Endothelial cell of umbilical vein (primary cell): ENCODE measurements at regions not wholly inside any gene's neighbourhood (a gene's known extent, or its start where the extent isn't known, plus 50 kb on each side); places are given as distances from the start of the nearest gene placed in this dataset.

Experiments
- BruUV-seq: library from RNA; stranded (reverse); fragments of 400-500 nt; replicated peaks from 2 replicates; lab custom pipeline; 2021; lab: Mats Ljungman, UMichigan
- CTCF ChIA-PET: fragments of 300-600, 350-600 bp; sonication (Branson Sonifier 250); formaldehyde crosslinking; loops from one replicate; lab custom pipeline; 2021; ENCODE audit warnings: antibody characterized with exemption, inconsistent platforms; lab: Charles Lee
- POLR2A ChIA-PET: fragments of 300-600, 350-600 bp; sonication (Branson Sonifier 250); formaldehyde crosslinking; loops from one replicate; lab custom pipeline; 2021; ENCODE audit warnings: antibody characterized with exemption, inconsistent platforms; lab: Charles Lee
- DNase-seq: peaks from one replicate; pipeline ENCODE4 v3.0.0-alpha.2; 2011; ENCODE audit warnings: low read depth, low spot score
- FAIRE-seq: peaks from 2 replicates; lab custom pipeline; 2011; peaks lifted over from hg19 to GRCh38; lab: Jason Lieb, UNC
- H2AFZ ChIP-seq: 2 replicates; pipeline ENCODE4 v1.6.0; 2012; ENCODE audit warnings: low read depth, low read length, control low read depth, inconsistent platforms
- H3K27ac ChIP-seq: 2 replicates; pipeline ENCODE4 v1.5.1; 2011; ENCODE audit warnings: low read depth, mild to moderate bottlenecking, control low read depth, low read length, moderate library complexity; ENCODE audit not compliant: insufficient read depth
- H3K27me3 ChIP-seq, 2 experiments: 2 replicates each; pipeline versions ENCODE4 v1.6.0 to v1.6.1; 2011; ENCODE audit warnings: low read length in 2 of 2, mixed read lengths in 1 of 2; ENCODE audit not compliant: control insufficient read depth in 2 of 2, insufficient read depth in 2 of 2
- H3K36me3 ChIP-seq, 2 experiments: 2 replicates in 1 of 2; 3 replicates in 1 of 2; pipeline ENCODE4 v1.5.1; 2011; ENCODE audit warnings: low read length in 2 of 2, mild to moderate bottlenecking in 1 of 2, moderate library complexity in 1 of 2; ENCODE audit not compliant: control insufficient read depth in 2 of 2, insufficient read depth in 2 of 2; ENCODE audit errors: extremely low read depth in 1 of 2
- H3K4me1 ChIP-seq: 3 replicates; pipeline ENCODE4 v1.5.1; 2011; ENCODE audit warnings: mild to moderate bottlenecking, low read length; ENCODE audit not compliant: control insufficient read depth, insufficient read depth; ENCODE audit errors: extremely low read depth
- H3K4me2 ChIP-seq: 2 replicates; pipeline ENCODE4 v1.6.1; 2011; ENCODE audit warnings: low read length, control low read depth, mixed read lengths; ENCODE audit not compliant: insufficient read depth
- H3K4me3 ChIP-seq, 3 experiments: fragments of 200-600 bp in 1 of 3; sonication (generic), shearing (Covaris generic) in 1 of 3; replicated peaks in 1 of 3; 2 replicates each; pipeline ENCODE4 v1.5.1; 2011 to 2016; ENCODE audit warnings: control low read depth in 3 of 3, low read length in 3 of 3, mild to moderate bottlenecking in 2 of 3, inconsistent platforms in 1 of 3, low read depth in 1 of 3, moderate library complexity in 1 of 3; ENCODE audit not compliant: insufficient read depth in 1 of 3
- H3K79me2 ChIP-seq: 2 replicates; pipeline ENCODE4 v1.6.0; 2012; ENCODE audit warnings: low read length, inconsistent platforms; ENCODE audit not compliant: control insufficient read depth, insufficient read depth
- H3K9ac ChIP-seq: replicated peaks from 2 replicates; pipeline ENCODE3; 2011; ENCODE audit warnings: low read length, control low read depth; ENCODE audit not compliant: insufficient read depth; ENCODE audit errors: extremely low read depth
- H3K9me1 ChIP-seq: replicated peaks from 3 replicates; pipeline ENCODE4 v1.6.0; 2011; ENCODE audit warnings: mild to moderate bottlenecking, low read length; ENCODE audit not compliant: control insufficient read depth, insufficient read depth; ENCODE audit errors: extremely low read depth
- H3K9me3 ChIP-seq: replicated peaks from 2 replicates; pipeline ENCODE4 v1.5.1; 2012; ENCODE audit warnings: low read length, inconsistent platforms; ENCODE audit not compliant: control insufficient read depth, insufficient read depth
- H4K20me1 ChIP-seq: replicated peaks from 2 replicates; pipeline ENCODE3; 2011; ENCODE audit warnings: mild to moderate bottlenecking, low read length; ENCODE audit not compliant: control insufficient read depth, insufficient read depth; ENCODE audit errors: extremely low read depth
- EZH2 ChIP-seq: IDR thresholded peaks from 2 replicates; pipeline ENCODE4 v1.6.1; 2012; ENCODE audit warnings: borderline replicate concordance, low read depth, mild to moderate bottlenecking, moderate library complexity, low read length, inconsistent platforms; ENCODE audit not compliant: severe bottlenecking
- FOS ChIP-seq: IDR thresholded peaks from 2 replicates; pipeline ENCODE4 v1.6.1; 2011; ENCODE audit warnings: mild to moderate bottlenecking, low read length, moderate library complexity, borderline replicate concordance; ENCODE audit not compliant: insufficient read depth
- GATA2 ChIP-seq: IDR thresholded peaks from 2 replicates; pipeline ENCODE4 v1.7.0; 2011; ENCODE audit warnings: low read depth, mild to moderate bottlenecking, moderate library complexity, mixed read lengths, low read length; ENCODE audit not compliant: insufficient read length, insufficient read depth
- JUN ChIP-seq: IDR thresholded peaks from 2 replicates; pipeline ENCODE4 v1.6.1; 2011; ENCODE audit warnings: borderline replicate concordance, low read depth; ENCODE audit not compliant: insufficient read length, insufficient read depth
- MYC ChIP-seq: IDR thresholded peaks from one replicate; pipeline ENCODE4 v1.6.1; 2011; ENCODE audit warnings: mild to moderate bottlenecking, low read depth, low read length
- POLR2A ChIP-seq: IDR thresholded peaks from 2 replicates; pipeline ENCODE4 v1.6.1; 2012; ENCODE audit warnings: low read depth, mild to moderate bottlenecking, control low read depth, low read length
- POLR2AphosphoS5 ChIP-seq: IDR thresholded peaks from 2 replicates; pipeline ENCODE4 v1.6.1; 2012; ENCODE audit warnings: low read depth, mild to moderate bottlenecking, control low read depth, low read length, moderate library complexity; ENCODE audit not compliant: insufficient read depth
- dilution Hi-C: fragments of 300-500 bp; cut with MboI; formaldehyde crosslinking; loops from one replicate; pipeline ENCODE4 v1.15.0; 2019; ENCODE audit warnings: low sequenced_read_pairs; ENCODE audit not compliant: extremely low pct_ligation_motif_present
- intact Hi-C: fragments of 100-400 bp; cut with micrococcal nuclease; formaldehyde crosslinking; loops from one replicate; pipeline ENCODE4 v1.10.0; 2022
- TF ChIP-seq, protein P1 (sequence below), 2 donors: IDR thresholded peaks; 1 replicate in 1 of 2; 2 replicates in 1 of 2; pipeline ENCODE4 v1.5.1; 2011; ENCODE audit warnings: low read length in 2 of 2, mild to moderate bottlenecking in 2 of 2, moderate library complexity in 2 of 2, control low read depth in 1 of 2, inconsistent platforms in 1 of 2, low read depth in 1 of 2; ENCODE audit not compliant: insufficient read depth in 1 of 2; ENCODE audit errors: extremely low read depth in 1 of 2
- TF ChIP-seq, protein P2 (sequence below): IDR thresholded peaks from 2 replicates; pipeline ENCODE4 v1.6.1; 2011; ENCODE audit not compliant: insufficient read depth, insufficient read length

DNA sequence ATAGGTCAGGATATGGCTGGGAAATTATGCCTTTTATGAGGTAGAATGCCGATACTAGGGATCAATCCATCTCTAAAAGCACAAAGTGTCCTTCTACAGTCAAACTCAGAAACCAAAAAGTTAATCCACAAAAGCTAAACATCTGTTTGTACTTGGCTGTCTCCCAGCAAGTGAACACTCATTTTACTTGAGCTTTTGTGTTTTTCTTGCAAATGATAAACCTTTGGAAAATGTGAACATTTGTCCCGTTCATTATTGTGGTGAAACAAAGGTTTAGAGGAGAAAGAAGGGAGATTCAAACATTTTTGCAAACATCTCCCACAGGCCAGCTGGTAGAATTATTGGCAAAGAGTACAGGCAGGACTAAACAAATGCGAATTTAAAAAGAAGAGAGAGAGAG is 300.6 kb upstream of the SPANXN1 start:
- Histone ChIP-seq H3K4me1 (no peaks in the 10 kb centered on the region), H4K20me1 (no peaks in the 10 kb centered on the region), H3K4me3 (no peak overlapping the region), H3K36me3 (no peaks in the 10 kb centered on the region), H3K79me2 (no peaks in the 10 kb centered on the region), H2AFZ (no peak overlapping the region), H3K4me2 (no peak overlapping the region), H3K9me1 (no peaks in the 10 kb centered on the region), H3K9ac (no peak overlapping the region), H3K9me3 (no peaks in the 10 kb centered on the region), H3K27me3 (no peaks in the 10 kb centered on the region), H3K27ac (no peak overlapping the region)
- no peak for DNase-seq
- CTCF ChIA-PET: no interaction called here
- dilution Hi-C loops (no loop called here), intact Hi-C loops (no loop called here)
- FAIRE-seq: peak; percentile 37
- POLR2A ChIA-PET: no interaction called here
- TF ChIP-seq EZH2: no peak
- TF ChIP-seq GATA2: no peak
- TF ChIP-seq POLR2A: no peak
- no peak for TF ChIP-seq FOS
- TF ChIP-seq, protein P1, sequence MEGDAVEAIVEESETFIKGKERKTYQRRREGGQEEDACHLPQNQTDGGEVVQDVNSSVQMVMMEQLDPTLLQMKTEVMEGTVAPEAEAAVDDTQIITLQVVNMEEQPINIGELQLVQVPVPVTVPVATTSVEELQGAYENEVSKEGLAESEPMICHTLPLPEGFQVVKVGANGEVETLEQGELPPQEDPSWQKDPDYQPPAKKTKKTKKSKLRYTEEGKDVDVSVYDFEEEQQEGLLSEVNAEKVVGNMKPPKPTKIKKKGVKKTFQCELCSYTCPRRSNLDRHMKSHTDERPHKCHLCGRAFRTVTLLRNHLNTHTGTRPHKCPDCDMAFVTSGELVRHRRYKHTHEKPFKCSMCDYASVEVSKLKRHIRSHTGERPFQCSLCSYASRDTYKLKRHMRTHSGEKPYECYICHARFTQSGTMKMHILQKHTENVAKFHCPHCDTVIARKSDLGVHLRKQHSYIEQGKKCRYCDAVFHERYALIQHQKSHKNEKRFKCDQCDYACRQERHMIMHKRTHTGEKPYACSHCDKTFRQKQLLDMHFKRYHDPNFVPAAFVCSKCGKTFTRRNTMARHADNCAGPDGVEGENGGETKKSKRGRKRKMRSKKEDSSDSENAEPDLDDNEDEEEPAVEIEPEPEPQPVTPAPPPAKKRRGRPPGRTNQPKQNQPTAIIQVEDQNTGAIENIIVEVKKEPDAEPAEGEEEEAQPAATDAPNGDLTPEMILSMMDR (IDR thresholded peaks at IDR 0.05; ENCODE audit: extremely low read depth in 1 of 2, insufficient read depth in 1 of 2, low read depth in 1 of 2, low read length in 2 of 2): no peak
- no peak for TF ChIP-seq MYC
- TF ChIP-seq JUN: no peak
- TF ChIP-seq, protein P2, sequence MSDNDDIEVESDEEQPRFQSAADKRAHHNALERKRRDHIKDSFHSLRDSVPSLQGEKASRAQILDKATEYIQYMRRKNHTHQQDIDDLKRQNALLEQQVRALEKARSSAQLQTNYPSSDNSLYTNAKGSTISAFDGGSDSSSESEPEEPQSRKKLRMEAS: no peak
- TF ChIP-seq POLR2AphosphoS5: no peak
- no TSS peak for BruUV-seq
